ENCODE measurements at regions not wholly inside any gene's neighbourhood (a gene's known extent, or its start where the extent isn't known, plus 50 kb on each side); places are given as distances from the start of the nearest gene placed in this dataset.

GRCh38 chrX:147119088-147119487, 304.5 kb upstream of the CXorf51A start:
- Histone ChIP-seq H3K27me3 (ENCODE audit: insufficient read depth, poor library complexity, severe bottlenecking) (no peaks in the 10 kb centered on the region), H3K27ac (replicated peaks) (no peak overlapping the region), H3K4me3 (replicated peaks; ENCODE audit: insufficient read depth, low read length) (no peak overlapping the region)
- DNase-seq (ENCODE audit: low read depth in 1 of 2, low spot score in 1 of 2): no peak
- no peak for TF ChIP-seq GABPA (IDR thresholded peaks at IDR 0.05; ENCODE audit: low read depth)
- TF ChIP-seq REST (IDR thresholded peaks at IDR 0.05; ENCODE audit: insufficient replicate concordance, low read depth): no peak
- TF ChIP-seq, protein P1, sequence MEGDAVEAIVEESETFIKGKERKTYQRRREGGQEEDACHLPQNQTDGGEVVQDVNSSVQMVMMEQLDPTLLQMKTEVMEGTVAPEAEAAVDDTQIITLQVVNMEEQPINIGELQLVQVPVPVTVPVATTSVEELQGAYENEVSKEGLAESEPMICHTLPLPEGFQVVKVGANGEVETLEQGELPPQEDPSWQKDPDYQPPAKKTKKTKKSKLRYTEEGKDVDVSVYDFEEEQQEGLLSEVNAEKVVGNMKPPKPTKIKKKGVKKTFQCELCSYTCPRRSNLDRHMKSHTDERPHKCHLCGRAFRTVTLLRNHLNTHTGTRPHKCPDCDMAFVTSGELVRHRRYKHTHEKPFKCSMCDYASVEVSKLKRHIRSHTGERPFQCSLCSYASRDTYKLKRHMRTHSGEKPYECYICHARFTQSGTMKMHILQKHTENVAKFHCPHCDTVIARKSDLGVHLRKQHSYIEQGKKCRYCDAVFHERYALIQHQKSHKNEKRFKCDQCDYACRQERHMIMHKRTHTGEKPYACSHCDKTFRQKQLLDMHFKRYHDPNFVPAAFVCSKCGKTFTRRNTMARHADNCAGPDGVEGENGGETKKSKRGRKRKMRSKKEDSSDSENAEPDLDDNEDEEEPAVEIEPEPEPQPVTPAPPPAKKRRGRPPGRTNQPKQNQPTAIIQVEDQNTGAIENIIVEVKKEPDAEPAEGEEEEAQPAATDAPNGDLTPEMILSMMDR (IDR thresholded peaks at IDR 0.05; ENCODE audit: insufficient read depth, low read length): no peak
- TF ChIP-seq POLR2AphosphoS5 (IDR thresholded peaks at IDR 0.05; ENCODE audit: low read depth): no peak
- TF ChIP-seq SPI1 (IDR thresholded peaks at IDR 0.05; ENCODE audit: borderline replicate concordance, low read depth): no peak

GRCh38 chrX:147079974-147080373, 265.4 kb upstream of the CXorf51A start:
- Histone ChIP-seq H3K4me3 (replicated peaks; ENCODE audit: insufficient read depth, low read length) (no peak overlapping the region), H3K27me3 (ENCODE audit: insufficient read depth, poor library complexity, severe bottlenecking) (no peaks in the 10 kb centered on the region), H3K27ac (replicated peaks) (no peak overlapping the region)
- TF ChIP-seq GABPA (IDR thresholded peaks at IDR 0.05; ENCODE audit: low read depth): no peak
- TF ChIP-seq REST (IDR thresholded peaks at IDR 0.05; ENCODE audit: insufficient replicate concordance, low read depth): no peak
- TF ChIP-seq, protein P1 (IDR thresholded peaks at IDR 0.05; ENCODE audit: insufficient read depth, low read length): no peak
- no peak for TF ChIP-seq POLR2AphosphoS5 (IDR thresholded peaks at IDR 0.05; ENCODE audit: low read depth)
- no peak for DNase-seq (ENCODE audit: low read depth in 1 of 2, low spot score in 1 of 2)

DNA sequence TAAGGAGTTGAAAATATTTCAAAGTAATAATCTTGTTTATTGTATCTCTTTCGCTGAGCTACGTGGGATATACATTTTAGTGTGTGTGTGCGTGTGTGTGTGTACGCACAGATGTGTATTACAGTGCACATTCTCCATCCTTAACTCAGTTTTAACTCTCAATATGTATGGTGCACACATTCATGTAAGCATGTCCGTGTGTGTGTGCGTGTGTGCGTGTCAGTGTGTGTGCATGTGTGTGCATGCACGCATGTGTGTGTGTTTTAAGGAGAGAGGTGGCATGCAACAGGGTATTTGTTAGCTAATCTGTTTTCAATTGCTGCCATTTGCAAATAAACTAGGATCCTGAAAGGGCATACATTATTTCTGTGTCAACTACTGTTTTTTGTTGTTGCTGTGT, 264.9 kb upstream of the CXorf51A start:
- DNase-seq (ENCODE audit: low read depth in 1 of 2, low spot score in 1 of 2): no peak
- no peak overlapping the region for H3K4me3 ChIP-seq (replicated peaks; ENCODE audit: insufficient read depth, low read length)
- no peaks in the 10 kb centered on the region for H3K27me3 ChIP-seq (ENCODE audit: insufficient read depth, poor library complexity, severe bottlenecking)
- H3K27ac ChIP-seq (replicated peaks): no peak overlapping the region
- TF ChIP-seq POLR2AphosphoS5 (IDR thresholded peaks at IDR 0.05; ENCODE audit: low read depth): no peak
- TF ChIP-seq, protein P1 (IDR thresholded peaks at IDR 0.05; ENCODE audit: insufficient read depth, low read length): no peak
- TF ChIP-seq GABPA (IDR thresholded peaks at IDR 0.05; ENCODE audit: low read depth): no peak
- TF ChIP-seq SPI1 (IDR thresholded peaks at IDR 0.05; ENCODE audit: borderline replicate concordance, low read depth): no peak
- TF ChIP-seq REST (IDR thresholded peaks at IDR 0.05; ENCODE audit: insufficient replicate concordance, low read depth): no peak
